Glomerular visceral epithelial cell (primary cell): ENCODE measurements at regions not wholly inside any gene's neighbourhood (a gene's known extent, or its start where the extent isn't known, plus 50 kb on each side); places are given as distances from the start of the nearest gene placed in this dataset.
"Not testable (repeated sequence)": the region's sequence is repeated elsewhere in the genome, so short reads cannot be mapped to it uniquely, and the experiment has no call there.

Experiments used
- DNase-seq: peaks from one replicate; pipeline ENCODE4 v3.0.0-alpha.2; 2016; ENCODE audit errors: extremely low spot score

DNA sequence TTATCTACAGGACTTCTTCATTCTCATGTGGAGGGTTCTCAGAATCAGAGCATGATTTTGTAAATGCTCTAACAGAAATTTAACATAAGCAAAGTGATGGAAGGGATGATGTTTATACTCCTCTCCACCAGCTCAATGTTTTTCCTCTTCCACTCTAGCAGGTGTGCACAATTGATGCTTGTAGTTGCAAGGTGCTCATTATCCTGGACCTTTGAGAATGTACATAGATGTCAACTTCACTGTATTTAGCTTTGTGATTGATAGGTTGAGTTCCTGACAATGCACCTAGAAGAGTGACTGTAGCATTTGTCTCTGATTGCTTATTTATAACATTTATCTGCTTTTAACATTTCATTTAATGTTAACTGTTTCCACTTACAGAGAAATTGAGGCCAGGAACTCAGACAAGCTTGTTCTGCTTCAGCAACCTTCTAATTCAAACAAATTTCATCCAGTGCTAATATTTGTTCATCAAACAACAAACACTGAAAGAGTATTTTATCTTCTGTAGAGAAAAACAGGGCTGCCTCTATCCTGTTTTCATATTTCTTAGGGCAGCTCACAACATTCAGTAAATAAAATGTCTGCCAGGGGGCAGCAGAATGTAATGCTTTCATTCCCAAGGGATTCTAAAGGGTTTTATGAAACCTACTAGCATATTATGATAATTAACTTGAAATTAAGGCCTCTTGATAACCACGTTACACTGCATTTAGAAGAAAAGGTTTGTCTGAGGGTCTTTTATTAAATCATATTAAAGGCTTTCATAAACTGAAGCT is 127.9 kb upstream of the NOL4 start:
- no peak for DNase-seq

GRCh38 chr18:34354351-34354750 is 129.6 kb upstream of the NOL4 start:
- no peak for DNase-seq

DNA sequence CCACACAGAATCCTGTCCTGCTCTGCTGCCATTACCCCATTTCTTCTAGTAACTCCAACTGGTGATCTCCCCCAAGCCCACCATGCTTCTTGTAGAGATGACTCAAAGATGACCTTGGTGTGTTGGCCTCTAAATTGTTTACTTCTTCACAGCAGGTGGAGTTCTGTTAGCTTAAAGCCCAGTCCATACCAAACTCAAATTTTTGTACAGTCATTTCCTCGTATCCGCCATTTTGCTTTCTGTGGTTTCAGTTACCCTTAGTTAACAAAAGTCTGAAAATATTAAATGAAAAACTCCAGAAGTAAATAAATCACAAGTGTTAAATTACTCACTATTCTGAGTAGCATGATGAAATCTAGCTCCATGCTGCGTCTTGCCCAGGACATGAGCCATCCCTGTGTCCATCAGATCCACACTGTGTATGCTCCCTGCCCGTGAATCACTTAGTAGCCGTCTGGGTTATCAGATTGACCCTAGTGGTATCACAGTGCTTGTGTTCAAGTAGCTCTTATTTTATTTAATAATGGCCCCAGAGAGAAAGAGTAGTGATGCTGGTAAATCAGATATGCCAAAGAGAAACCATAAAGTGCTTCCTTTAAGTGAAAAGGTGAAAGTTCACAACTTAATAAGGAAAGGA is 133.3 kb upstream of the NOL4 start:
- DNase-seq: no peak

- no peak for DNase-seq
Measured at GRCh38 chr18:34358923-34359322, 134.2 kb upstream of the NOL4 start.

DNA sequence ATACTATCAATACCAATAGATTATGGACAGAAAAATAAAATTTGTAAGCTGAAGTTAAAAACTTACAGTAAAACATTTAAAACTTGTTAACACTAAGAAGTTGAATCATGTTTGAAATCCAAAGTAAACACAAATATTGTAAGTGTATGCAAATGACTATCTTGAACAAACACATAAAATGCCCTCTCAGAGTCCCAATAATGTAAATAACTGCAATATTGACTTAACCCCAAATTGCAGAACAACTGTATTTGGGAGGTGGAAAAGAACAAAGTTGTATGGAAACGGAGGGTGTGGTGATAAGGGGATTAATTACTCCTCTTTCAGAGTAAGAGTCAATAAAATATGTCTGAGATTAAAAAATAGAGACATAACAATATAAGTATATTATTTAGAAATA is 140.0 kb upstream of the NOL4 start:
- DNase-seq: no peak

- DNase-seq: no peak
Measured at GRCh38 chr18:34370704-34371395, 146.1 kb upstream of the NOL4 start.

GRCh38 chr18:34380326-34380725 is 155.6 kb upstream of the NOL4 start:
- DNase-seq: no peak

DNA sequence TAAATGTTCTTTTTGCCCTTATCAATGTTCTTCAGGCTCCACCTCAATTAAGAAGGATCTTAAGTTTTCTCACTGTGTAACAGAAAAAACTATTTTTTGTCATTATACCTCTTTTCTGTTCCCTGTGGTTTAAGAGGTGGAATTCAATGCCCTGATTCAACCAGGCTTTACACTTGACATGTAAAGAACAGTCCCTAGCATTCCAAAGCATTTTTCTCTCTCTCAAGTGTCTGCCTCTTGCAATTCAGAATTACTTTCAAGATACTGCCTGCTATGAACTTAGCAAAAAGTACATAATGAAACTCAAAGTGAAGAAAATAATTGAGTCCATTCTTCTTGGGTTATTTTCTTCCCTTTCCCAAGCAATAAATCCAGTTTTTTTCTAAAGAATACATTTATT is 160.6 kb upstream of the NOL4 start:
- DNase-seq: no peak

DNA sequence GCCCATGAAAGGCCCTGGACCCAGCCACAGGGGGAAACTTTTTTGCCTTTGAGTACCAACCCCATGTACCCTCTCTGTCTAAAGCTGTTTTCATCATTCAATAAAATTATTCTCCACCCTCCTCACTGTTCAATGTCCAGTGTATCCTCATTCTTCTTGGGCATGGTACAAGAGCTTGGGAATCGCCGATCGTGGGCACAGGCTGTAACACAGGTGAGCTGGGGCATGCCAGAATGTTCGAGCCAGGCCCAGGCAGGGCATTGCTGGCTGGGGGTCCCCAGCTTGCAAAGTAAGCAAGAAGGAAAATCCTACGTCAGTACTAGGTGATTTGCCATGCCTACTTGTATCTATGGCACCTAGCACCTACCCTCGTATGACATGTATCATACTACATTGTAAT is 162.1 kb upstream of the NOL4 start:
- DNase-seq: no peak

DNA sequence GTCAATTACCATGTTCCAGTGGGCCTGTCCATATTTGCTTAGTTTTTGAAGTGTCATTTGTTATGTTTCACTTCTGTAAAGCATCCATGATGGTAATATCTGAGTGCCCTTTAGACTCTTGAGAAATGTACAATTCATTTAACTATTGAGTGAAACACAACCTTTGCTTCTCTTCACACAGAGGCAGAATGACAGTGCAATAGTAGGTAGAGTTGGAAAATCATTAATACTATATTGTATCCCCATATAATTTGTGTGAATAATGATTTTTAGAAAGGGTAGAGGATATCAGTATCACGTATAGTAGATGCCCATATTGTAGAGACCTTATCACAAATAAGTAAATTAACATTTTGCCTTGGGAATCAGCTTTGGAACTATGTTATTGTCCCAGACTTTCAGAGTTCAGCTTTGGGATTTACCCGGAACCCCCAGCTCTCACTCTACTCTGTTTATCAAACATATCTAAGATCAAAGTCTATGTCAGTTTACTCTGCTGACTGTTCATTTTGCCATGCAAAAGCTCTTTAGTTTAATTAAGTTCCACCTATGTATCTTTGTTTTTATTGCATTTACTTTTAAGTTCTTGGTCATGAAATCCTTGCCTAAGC is 172.7 kb upstream of the NOL4 start:
- DNase-seq: no peak

- DNase-seq: no peak
Measured at GRCh38 chr18:34399892-34400291, 175.2 kb upstream of the NOL4 start.

DNA sequence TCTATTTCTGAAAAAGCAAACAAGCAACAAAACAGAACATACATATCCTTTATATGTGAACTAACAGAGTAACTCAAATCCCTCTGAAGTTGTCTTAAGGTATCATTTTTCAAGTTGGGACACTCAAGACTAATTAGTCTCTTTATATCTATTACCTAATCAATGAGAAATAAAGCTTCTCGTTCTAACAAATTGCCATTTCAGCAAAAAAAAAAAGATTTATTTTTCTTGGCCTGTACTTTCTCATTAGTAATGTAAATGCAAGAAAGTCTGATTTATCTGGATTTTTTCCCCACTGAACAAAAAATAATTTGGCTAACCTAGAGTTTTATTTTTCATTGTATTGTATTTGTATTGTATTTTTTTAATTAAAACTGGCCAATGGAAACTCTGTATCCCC is 176.1 kb upstream of the NOL4 start:
- DNase-seq: no peak

- DNase-seq: no peak
Measured at GRCh38 chr18:34401775-34402174, 177.1 kb upstream of the NOL4 start.

DNA sequence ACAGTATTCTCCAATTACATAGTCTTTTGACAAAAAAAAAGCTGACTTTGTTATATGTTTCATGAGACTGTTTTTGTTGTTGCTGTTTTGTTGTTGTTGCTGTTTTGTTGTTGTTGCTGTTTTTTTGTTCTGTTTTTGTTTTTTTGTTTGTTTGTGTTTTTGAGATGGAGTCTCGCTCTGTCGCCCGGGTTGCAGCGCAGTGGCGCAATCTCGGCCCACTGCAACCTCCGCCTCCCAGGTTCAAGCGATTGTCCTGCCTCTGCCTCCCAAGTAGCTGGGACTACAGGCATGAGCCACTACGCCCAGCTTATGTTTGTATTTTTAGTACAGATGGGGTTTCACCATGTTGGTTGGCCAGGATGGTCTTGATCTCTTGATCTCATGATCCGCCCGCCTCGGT is 182.8 kb upstream of the NOL4 start:
- DNase-seq: not testable (repeated sequence)

GRCh38 chr18:34411952-34412351 is 187.2 kb upstream of the NOL4 start:
- DNase-seq: no peak

DNA sequence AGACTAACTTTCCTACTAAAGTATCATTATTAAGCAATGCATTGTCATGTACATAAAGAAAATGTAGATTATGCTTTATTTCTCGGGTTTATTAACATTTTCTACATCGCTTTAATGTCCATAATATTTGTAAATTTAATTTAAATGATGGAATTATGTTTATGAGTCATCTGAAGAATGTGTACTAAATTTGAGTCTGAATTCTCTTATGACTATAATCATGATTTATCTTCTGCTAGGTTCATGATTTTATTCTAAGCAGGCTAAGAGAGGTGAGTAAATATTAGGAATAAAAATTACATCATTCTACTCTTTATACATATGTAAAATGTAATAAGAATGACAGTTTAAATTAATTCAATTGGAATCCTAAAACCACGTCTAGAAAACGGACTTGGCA is 206.3 kb upstream of the NOL4 start:
- no peak for DNase-seq

- DNase-seq: no peak
Measured at GRCh38 chr18:34444622-34445021, 219.9 kb upstream of the NOL4 start.

DNA sequence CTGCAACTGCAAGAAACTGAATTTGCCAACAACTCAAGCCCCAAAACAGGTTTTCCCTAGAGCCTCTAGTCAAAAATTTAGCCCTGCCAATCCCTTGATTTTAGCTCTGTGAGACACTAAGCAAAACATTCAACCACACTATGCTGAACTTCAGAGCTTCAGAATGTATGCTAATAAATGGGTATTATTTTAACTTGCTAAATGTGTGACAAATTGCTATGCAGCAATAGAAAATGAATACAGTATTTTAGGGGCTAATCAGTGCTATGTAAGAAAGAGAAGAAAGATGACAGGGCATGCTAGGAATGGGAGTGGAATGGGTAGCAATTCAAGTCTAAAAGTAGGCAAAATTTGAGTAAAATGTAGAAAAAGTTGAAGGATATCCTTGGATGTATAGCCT is 223.9 kb upstream of the NOL4 start:
- DNase-seq: no peak

- DNase-seq: no peak
Measured at GRCh38 chr18:34457761-34458160, 233.0 kb upstream of the NOL4 start.

DNA sequence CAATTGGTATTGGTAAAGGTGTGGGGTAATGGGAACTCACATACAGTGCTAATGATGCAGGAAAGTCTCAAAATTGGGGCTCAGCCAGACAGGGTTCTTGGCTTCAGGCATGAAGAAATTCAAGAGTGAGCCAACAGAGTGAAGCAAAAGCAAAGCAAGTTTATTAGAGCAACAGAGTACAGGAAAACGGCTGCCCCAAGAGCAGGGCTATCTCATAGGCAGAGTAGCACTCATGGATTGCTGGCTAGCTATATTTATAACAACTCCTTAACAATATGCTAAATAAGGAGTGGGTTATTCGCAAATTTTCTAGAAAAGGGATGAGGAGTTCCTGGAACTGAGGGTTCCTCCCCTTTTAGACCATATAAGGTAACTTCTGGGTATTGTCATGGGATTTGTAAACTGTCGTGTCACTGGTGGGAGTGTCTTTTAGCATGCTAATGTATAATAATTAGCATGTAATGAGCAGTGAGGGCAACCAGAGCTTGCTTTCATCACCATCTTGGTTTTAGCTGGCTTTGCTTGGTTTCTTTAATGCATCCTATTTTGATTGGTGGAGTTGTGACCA is 233.8 kb upstream of the NOL4 start:
- no peak for DNase-seq

DNA sequence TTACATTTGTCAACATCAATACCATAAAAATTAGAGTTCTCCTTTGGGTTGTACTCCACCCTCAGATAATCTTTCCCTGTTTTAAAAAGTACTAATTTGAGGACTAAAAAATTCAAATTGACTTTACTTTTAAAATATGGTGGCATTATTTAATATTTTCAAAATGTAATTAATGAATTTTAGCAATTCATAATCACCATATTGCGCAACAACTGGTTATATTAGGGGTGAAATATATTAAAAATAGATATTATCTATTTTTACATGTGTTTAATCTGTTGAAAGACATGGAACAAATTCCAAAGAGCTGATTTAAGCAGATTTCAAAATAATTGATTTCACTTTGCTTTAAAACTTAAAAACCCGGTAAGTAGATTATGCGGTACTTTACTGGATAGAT is 236.6 kb upstream of the NOL4 start:
- no peak for DNase-seq

DNA sequence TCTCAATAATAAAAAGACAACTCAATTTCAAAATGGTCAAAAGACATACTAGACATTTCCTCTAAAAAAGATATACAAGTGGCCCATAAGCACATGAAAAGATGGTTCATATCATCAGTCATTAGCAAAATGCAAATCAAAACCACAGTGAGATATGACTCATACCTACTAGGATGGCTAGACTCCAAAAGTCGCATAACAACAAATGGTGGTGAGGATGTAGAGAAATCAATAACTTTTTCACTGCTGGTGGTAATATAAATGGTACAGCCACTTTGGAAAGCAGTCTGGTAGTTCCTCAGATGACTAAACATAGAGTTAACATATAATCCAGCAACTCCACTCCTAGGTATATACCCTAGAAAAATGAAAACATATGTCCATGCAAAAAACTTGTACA is 242.3 kb upstream of the NOL4 start:
- peak; percentile 38 for DNase-seq
